MM.1S (cell line): ENCODE measurements at regions not wholly inside any gene's neighbourhood (a gene's known extent, or its start where the extent isn't known, plus 50 kb on each side); places are given as distances from the start of the nearest gene placed in this dataset.

ENCODE experiments used
- DNase-seq: peaks from one replicate; pipeline ENCODE4 v3.0.0-alpha.2; 2015
- H2AFZ ChIP-seq: fragments of 300-600 bp; sonication (generic); 2 replicates; pipeline ENCODE4 v1.6.0; 2016; ENCODE audit warnings: antibody characterized with exemption, low read length
- H3F3A ChIP-seq: fragments of 300-600 bp; sonication (generic); 2 replicates; pipeline ENCODE4 v1.6.1; 2016; ENCODE audit warnings: mild to moderate bottlenecking, antibody characterized with exemption, low read length, moderate library complexity, mixed read lengths; ENCODE audit not compliant: insufficient read depth
- H3K27ac ChIP-seq: fragments of 300-600 bp; sonication (generic); 2 replicates; pipeline ENCODE4 v1.5.1; 2016; ENCODE audit warnings: mild to moderate bottlenecking, low read length
- H3K27me3 ChIP-seq: fragments of 300-600 bp; sonication (generic); replicated peaks from 2 replicates; pipeline ENCODE4 v1.6.0; 2016; ENCODE audit warnings: low read length; ENCODE audit not compliant: insufficient read depth
- H3K36me3 ChIP-seq: fragments of 300-600 bp; sonication (generic); replicated peaks from 2 replicates; pipeline ENCODE4 v1.6.1; 2016; ENCODE audit warnings: mild to moderate bottlenecking, low read length, mixed read lengths; ENCODE audit not compliant: insufficient read depth
- H3K4me1 ChIP-seq: fragments of 300-600 bp; sonication (generic); 2 replicates; pipeline ENCODE4 v1.6.1; 2016; ENCODE audit warnings: low read length, mixed read lengths
- H3K4me2 ChIP-seq: fragments of 300-600 bp; sonication (generic); 2 replicates; pipeline ENCODE4 v1.6.0; 2016; ENCODE audit warnings: low read depth, low read length
- H3K4me3 ChIP-seq: fragments of 300-600 bp; sonication (generic); 2 replicates; pipeline ENCODE4 v1.5.1; 2016; ENCODE audit warnings: low read length, mixed read lengths
- H3K79me2 ChIP-seq: fragments of 300-600 bp; sonication (generic); 2 replicates; pipeline ENCODE4 v1.6.1; 2016; ENCODE audit warnings: mixed run types, low read length, mixed read lengths
- H3K9ac ChIP-seq: fragments of 300-600 bp; sonication (generic); 2 replicates; pipeline ENCODE4 v1.6.1; 2016; ENCODE audit warnings: low read length, mixed read lengths
- H3K9me2 ChIP-seq: fragments of 300-600 bp; sonication (generic); replicated peaks from 2 replicates; pipeline ENCODE4 v1.6.1; 2016; ENCODE audit warnings: mild to moderate bottlenecking, low read length, mixed read lengths; ENCODE audit not compliant: insufficient read depth
- H3K9me3 ChIP-seq: fragments of 300-600 bp; sonication (generic); replicated peaks from 2 replicates; pipeline ENCODE4 v1.6.1; 2016; ENCODE audit warnings: mild to moderate bottlenecking, low read length, mixed read lengths; ENCODE audit not compliant: insufficient read depth
- H4K20me1 ChIP-seq: fragments of 300-600 bp; sonication (generic); 2 replicates; pipeline ENCODE4 v1.6.1; 2016; ENCODE audit warnings: mild to moderate bottlenecking, low read length, moderate library complexity, mixed read lengths; ENCODE audit not compliant: insufficient read depth
- CTCF ChIP-seq: fragments of 300-600 bp; sonication (generic); IDR thresholded peaks from 2 replicates; pipeline ENCODE4 v1.5.1; 2016; ENCODE audit warnings: antibody characterized with exemption, low read length, mixed read lengths
- EZH2 ChIP-seq: fragments of 300-600 bp; sonication (generic); optimal IDR thresholded peaks from 2 replicates; pipeline ENCODE3; 2017; ENCODE audit warnings: low read depth, mild to moderate bottlenecking, antibody characterized with exemption, low read length, mixed read lengths
- EZH2phosphoT487 ChIP-seq: fragments of 300-600 bp; sonication (generic); IDR thresholded peaks from 2 replicates; pipeline ENCODE4 v1.6.1; 2018; ENCODE audit warnings: antibody characterized with exemption, low read length

- no peak overlapping the region for H3K9ac ChIP-seq
- no peaks in the 10 kb centered on the region for H3F3A ChIP-seq
- H4K20me1 ChIP-seq: no peaks in the 10 kb centered on the region
- no peaks in the 10 kb centered on the region for H3K4me1 ChIP-seq
- H3K79me2 ChIP-seq: no peaks in the 10 kb centered on the region
- H3K9me3 ChIP-seq: no peaks in the 10 kb centered on the region
- TF ChIP-seq EZH2 (no peak), EZH2phosphoT487 (no peak), CTCF (no peak)
- H3K27ac ChIP-seq: no peak overlapping the region
- peaks cover 96% of the 10 kb centered on the region for H3K27me3 ChIP-seq
- H3K9me2 ChIP-seq: no peaks in the 10 kb centered on the region
- no peaks in the 10 kb centered on the region for H3K36me3 ChIP-seq
- H3K4me3 ChIP-seq: no peak overlapping the region
- no peak overlapping the region for H3K4me2 ChIP-seq
- no peak overlapping the region for H2AFZ ChIP-seq
- DNase-seq: no peak
These were observed 61.2 kb downstream of the SHANK2 start for GRCh38 chr11:71191201-71191600.

- Histone ChIP-seq H3K27ac (no peak overlapping the region), H3K4me1 (no peaks in the 10 kb centered on the region)
- no peak for TF ChIP-seq EZH2
- no peak for TF ChIP-seq CTCF
- TF ChIP-seq EZH2phosphoT487: no peak
These were observed 61.8 kb downstream of the SHANK2 start for GRCh38 chr11:71190551-71190950.

GRCh38 chr11:71189768-71190315 is 62.5 kb downstream of the SHANK2 start:
- no peak overlapping the region for H3K4me2 ChIP-seq

More at GRCh38 chr11:71190551-71190950, 61.8 kb downstream of the SHANK2 start:
- Histone ChIP-seq H3K79me2 (no peaks in the 10 kb centered on the region), H2AFZ (no peak overlapping the region), H3K9ac (no peak overlapping the region), H3K4me3 (no peak overlapping the region), H4K20me1 (no peaks in the 10 kb centered on the region), H3K9me2 (no peaks in the 10 kb centered on the region), H3F3A (no peaks in the 10 kb centered on the region), H3K27me3 (peaks cover 95% of the 10 kb centered on the region), H3K36me3 (no peaks in the 10 kb centered on the region), H3K4me2 (no peak overlapping the region), H3K9me3 (no peaks in the 10 kb centered on the region)
- DNase-seq: no peak

More at GRCh38 chr11:71189768-71190315, 62.5 kb downstream of the SHANK2 start:
- Histone ChIP-seq H3K27me3 (peaks cover 89% of the 10 kb centered on the region), H3K9me2 (no peaks in the 10 kb centered on the region), H3K36me3 (no peaks in the 10 kb centered on the region), H3K79me2 (no peaks in the 10 kb centered on the region), H3K9me3 (no peaks in the 10 kb centered on the region), H3K4me1 (no peaks in the 10 kb centered on the region), H2AFZ (no peak overlapping the region), H3K27ac (no peak overlapping the region), H4K20me1 (no peaks in the 10 kb centered on the region), H3K4me3 (no peak overlapping the region), H3F3A (no peaks in the 10 kb centered on the region), H3K9ac (no peak overlapping the region)
- no peak for DNase-seq
- TF ChIP-seq EZH2: no peak
- TF ChIP-seq CTCF: no peak
- TF ChIP-seq EZH2phosphoT487: no peak
